HG03103 (cell line): ENCODE measurements at regions not wholly inside any gene's neighbourhood (a gene's known extent, or its start where the extent isn't known, plus 50 kb on each side); places are given as distances from the start of the nearest gene placed in this dataset.
"Not testable (repeated sequence)": the region's sequence is repeated elsewhere in the genome, so short reads cannot be mapped to it uniquely, and the experiment has no call there.

Source experiments
- ATAC-seq: cut with Tn5 transposase; IDR thresholded peaks from one replicate; pipeline ENCODE4 v1.9.1; 2021; ENCODE audit warnings: low read depth; ENCODE audit not compliant: unreplicated experiment

- no peak for ATAC-seq
Measured at GRCh38 chr13:76634431-76635191, 251.6 kb downstream of the KCTD12 start.

- ATAC-seq, result no peak
Measured at GRCh38 chr13:76632401-76633044, 253.7 kb downstream of the KCTD12 start.

DNA sequence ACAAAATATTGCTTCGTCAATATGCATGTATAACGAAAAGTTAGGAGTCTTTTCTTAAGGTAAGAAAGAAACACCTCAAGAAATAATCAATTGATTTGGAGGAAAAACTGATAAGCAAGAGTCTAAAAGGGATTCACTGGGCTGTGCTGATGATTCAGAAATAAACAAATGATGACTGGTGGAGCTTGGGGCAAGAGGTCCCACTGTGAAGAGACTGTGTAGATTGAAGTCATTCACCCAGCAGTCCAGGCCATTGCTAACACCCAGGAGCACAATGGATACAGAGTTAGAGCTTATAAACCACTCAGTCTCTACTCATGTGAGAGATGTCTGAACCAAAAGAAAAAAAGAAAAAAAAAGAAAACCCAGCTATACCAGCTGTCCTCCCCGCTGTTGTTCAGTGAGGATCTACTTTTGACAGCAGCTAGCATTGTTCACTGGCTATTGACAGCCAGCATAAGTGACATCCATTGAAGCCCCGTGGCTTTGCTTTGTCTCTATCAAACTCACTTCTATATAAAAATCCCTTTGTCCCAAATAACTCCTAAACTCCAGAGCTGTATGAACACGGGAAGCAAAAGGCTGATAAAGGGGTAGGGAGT is 255.5 kb downstream of the KCTD12 start:
- no peak for ATAC-seq

GRCh38 chr13:76622315-76623040 is 263.7 kb downstream of the KCTD12 start:
- ATAC-seq, result no peak

GRCh38 chr13:76621705-76622104 is 264.5 kb downstream of the KCTD12 start:
- no peak for ATAC-seq

- no peak for ATAC-seq
Measured at GRCh38 chr13:76620036-76620435, 266.2 kb downstream of the KCTD12 start.

- no peak for ATAC-seq
Measured at GRCh38 chr13:76619631-76620030, 266.6 kb downstream of the KCTD12 start.

DNA sequence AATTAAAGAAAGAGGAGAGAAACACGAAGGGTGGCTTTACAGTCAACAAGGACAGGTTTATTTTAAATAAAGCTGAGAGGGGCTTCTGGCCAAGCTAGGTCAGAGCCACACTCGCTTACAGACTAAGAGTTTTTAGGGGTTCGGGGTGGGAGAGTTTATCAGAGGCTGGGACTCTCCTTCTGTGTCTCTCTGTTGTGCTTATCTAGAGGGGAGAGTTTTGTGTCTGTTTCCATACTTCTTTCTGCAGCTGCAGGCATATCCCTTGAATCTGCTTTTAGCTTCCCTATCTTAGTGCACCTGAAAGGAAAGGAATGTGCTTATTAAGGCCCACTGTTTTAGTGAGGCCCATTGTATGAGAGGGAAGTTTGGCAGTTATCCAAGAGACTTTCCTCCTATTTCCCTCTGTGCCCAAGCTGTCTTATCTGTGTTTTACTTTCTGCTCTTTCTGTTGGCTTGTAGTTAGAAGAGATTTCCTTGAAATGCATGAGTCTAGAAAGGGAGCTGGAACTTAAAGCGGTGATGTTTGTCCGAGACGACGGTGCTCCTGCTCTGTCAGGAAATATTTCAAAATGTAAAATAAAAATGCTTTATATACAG is 275.3 kb downstream of the KCTD12 start:
- no peak for ATAC-seq

- ATAC-seq, result no peak
Measured at GRCh38 chr13:76609643-76610042, 276.6 kb downstream of the KCTD12 start.

- ATAC-seq, result no peak
Measured at GRCh38 chr13:76607866-76608265, 278.3 kb downstream of the KCTD12 start.

GRCh38 chr13:76600081-76600480 is 286.1 kb downstream of the KCTD12 start:
- no peak for ATAC-seq

GRCh38 chr13:76597868-76598267 is 288.3 kb downstream of the KCTD12 start:
- ATAC-seq, result no peak

DNA sequence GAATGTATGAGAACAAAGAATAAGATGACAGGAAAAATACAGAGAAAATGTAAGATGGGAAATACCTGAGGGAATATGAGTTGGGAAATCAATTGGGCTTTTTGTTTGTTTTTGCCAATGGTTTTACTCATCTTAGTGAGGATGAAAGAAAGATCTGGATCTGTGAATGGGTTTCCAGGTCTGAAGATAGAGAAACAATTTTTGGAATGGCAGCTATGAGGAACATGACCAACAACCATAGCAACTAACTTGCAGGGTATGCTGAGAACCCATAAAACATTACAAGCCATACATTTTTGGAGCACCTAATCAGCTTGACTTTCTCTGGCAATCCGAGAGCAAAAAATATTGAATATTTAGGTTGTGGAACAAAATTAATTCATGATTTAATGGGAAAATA is 290.0 kb downstream of the KCTD12 start:
- ATAC-seq, result no peak

DNA sequence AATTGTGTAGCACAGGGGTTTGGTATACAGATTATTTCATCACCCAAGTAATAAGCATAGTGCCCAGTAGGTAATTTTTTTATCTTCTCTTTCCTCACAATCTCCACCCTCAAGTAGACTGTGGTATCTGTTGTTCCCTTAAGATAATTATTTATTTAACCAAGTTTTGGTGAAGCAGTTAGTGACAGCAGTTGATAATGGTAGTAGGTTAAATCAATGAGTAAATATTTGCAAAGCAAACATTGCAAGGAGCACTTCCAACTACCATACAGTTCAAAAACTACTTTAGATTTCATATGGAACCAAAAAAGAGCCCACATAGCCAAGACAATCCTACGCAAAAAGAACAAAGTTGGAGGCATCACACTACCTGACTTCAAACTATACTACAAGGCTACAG is 291.8 kb downstream of the KCTD12 start:
- ATAC-seq, result no peak

DNA sequence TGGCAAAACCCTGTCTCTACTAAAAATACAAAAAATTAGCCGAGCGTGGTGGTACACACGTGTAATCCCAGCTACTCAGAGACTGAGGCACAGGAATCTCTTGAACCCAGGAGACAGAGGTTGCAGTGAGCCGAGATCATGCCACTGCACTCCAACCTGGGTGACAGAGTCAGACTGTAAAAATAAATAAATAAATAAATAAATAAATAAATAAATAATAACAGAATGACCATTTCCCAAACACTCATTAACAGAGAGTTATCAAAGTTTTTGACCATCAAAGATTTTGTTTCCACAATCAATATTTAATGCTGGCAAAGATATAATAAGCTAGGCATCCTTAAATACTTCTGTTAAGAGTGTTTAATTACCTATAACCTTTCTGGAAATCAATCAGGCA is 299.4 kb downstream of the KCTD12 start:
- no peak for ATAC-seq

- no peak for ATAC-seq
Measured at GRCh38 chr13:76579701-76580100, 306.5 kb downstream of the KCTD12 start.

GRCh38 chr13:76575634-76576033 is 310.6 kb downstream of the KCTD12 start:
- not testable (repeated sequence) for ATAC-seq

DNA sequence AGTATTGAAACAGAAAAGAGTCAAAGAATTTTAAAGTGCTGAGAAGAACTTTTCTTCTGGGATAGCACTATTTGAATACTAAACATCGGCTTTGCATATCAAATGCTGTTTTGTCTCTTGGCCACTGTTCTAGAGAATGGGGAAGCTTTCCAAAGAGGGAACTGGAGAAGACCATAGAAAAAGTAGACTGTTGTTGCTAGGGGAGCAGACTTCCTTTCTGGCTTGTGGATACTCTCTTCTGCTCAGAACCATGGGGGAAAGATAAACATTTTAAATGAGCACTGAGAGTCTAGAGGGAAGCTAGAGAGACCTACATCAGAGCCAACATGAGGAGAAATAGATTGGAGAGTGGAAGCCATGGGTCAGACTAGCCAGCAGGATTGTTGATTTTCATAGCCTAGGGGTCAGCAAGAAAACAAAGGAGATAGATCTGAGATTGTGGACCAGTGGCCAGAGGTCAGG is 315.7 kb downstream of the KCTD12 start:
- ATAC-seq, result no peak

DNA sequence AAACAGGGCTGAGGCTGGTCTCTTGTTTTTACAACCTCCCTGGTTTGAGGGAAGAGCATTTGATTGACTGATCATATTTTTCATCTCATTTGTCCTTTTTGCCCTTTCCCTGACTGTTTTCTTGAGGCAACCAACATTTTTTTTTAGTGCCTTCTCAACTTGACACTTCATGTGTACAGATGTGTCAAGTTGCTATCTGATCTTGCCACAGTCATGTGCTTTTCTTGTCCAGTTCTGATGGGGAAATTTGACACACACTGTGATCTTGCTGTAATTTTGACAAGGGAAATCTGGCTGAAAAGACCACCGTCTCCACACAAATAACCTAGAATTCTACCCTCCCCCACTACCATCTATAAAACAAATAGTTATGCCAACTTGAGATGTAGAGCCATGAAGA is 329.6 kb downstream of the KCTD12 start:
- no peak for ATAC-seq

GRCh38 chr13:76552807-76553206 is 333.4 kb downstream of the KCTD12 start:
- no peak for ATAC-seq
